Activated T-cell treated with anti-CD3 and anti-CD28 coated beads for 48 hours (primary cell): ENCODE measurements at regions not wholly inside any gene's neighbourhood (a gene's known extent, or its start where the extent isn't known, plus 50 kb on each side); places are given as distances from the start of the nearest gene placed in this dataset.

Experiments
- DNase-seq: peaks from one replicate; pipeline ENCODE4 v3.0.0-alpha.2; 2020; ENCODE audit warnings: low read depth

DNA sequence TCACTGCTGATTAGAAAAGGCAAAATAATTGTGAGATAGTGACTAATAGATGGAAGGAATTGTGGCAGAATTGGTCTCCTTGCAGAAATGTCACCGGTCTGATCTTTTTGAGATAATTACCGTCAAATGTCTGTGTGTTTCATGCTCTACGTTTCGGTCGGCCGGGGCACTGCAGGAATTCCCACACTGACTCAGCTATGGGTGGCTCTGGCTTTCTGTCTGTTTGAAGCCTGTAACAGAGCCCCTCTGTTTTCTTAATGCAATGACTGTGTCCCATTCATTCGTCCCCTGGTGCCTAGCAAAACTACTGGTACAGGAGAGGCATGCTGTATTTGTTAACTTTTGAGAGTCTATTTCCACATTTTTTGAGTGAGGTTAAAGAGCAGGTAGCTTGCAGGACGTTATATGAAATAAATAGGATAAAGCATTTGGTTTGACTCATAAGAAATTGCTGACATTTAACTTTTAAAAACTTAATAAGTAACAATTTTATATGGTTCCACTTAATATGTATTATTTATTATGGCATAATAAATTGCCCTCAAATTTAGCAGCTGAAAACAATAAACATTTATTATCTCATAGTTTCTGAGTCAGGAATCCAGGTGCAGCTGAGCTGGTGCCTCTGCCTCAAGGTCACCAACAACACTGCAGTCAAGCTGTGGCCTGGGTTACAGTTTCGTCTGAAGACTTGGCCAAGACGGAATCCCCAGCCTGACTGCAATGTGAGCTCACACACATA lies 53.3 kb upstream of the CTBP2 start:
- DNase-seq, result no peak

DNA sequence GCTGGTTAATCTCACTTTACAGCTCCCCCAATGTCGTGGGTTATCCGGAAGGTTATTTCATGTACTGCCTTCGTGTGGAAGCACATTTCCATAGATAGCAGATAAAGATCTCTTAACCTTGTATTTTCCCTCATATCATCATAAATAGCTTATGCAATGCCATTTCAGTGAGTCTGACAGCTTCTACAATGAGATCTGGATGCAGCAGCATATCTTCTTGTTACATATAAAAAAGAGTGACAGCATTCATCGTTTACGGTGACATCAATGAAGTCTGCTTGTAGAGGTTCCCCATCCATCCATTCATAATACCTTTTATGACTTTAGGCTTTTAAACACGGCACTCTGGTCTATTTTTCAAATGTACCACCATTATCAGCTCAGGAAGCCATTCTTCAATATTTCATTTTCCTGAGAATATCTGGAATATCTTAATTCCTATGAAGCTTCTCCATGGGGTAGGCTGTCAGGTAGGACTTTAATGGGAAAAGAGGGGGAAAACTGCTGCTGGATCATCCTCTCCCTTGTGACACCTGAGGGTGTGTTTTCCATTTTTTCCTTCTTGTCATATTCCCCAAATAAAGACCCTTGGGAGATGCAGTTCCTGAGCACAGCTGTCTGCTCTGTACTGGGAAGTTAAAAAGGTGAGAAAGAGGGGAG lies 51.9 kb upstream of the CTBP2 start:
- DNase-seq, result no peak
